ENCODE measurements at regions not wholly inside any gene's neighbourhood (a gene's known extent, or its start where the extent isn't known, plus 50 kb on each side); places are given as distances from the start of the nearest gene placed in this dataset.

- TF ChIP-seq, protein P1, sequence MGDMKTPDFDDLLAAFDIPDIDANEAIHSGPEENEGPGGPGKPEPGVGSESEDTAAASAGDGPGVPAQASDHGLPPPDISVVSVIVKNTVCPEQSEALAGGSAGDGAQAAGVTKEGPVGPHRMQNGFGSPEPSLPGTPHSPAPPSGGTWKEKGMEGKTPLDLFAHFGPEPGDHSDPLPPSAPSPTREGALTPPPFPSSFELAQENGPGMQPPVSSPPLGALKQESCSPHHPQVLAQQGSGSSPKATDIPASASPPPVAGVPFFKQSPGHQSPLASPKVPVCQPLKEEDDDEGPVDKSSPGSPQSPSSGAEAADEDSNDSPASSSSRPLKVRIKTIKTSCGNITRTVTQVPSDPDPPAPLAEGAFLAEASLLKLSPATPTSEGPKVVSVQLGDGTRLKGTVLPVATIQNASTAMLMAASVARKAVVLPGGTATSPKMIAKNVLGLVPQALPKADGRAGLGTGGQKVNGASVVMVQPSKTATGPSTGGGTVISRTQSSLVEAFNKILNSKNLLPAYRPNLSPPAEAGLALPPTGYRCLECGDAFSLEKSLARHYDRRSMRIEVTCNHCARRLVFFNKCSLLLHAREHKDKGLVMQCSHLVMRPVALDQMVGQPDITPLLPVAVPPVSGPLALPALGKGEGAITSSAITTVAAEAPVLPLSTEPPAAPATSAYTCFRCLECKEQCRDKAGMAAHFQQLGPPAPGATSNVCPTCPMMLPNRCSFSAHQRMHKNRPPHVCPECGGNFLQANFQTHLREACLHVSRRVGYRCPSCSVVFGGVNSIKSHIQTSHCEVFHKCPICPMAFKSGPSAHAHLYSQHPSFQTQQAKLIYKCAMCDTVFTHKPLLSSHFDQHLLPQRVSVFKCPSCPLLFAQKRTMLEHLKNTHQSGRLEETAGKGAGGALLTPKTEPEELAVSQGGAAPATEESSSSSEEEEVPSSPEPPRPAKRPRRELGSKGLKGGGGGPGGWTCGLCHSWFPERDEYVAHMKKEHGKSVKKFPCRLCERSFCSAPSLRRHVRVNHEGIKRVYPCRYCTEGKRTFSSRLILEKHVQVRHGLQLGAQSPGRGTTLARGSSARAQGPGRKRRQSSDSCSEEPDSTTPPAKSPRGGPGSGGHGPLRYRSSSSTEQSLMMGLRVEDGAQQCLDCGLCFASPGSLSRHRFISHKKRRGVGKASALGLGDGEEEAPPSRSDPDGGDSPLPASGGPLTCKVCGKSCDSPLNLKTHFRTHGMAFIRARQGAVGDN (CRISPR knock-in tag; IDR thresholded peaks at IDR 0.05) = no peak
Measured at GRCh38 chr2:38470115-38470514, 93.0 kb upstream of the ATL2 start (continued).

GRCh38 chr2:38467768-38468455, 90.8 kb upstream of the ATL2 start:
- Histone ChIP-seq H3K79me2 (ENCODE audit: insufficient read depth, low read length) (no peaks in the 10 kb centered on the region), H3K4me2 (ENCODE audit: low read depth, low read length) (no peak overlapping the region), H3K27ac (ENCODE audit: extremely low read length, insufficient read depth, low read length) (no peak overlapping the region), H3K4me3 (replicated peaks in 1 of 3; ENCODE audit: insufficient read depth in 1 of 3, low read depth in 2 of 3, low read length in 3 of 3) (no peak overlapping the region), H3K36me3 (replicated peaks in 1 of 2; ENCODE audit: control insufficient read depth in 1 of 2, insufficient read depth in 2 of 2, low read length in 2 of 2) (no peaks in the 10 kb centered on the region), H3K27me3 (ENCODE audit: control insufficient read depth in 1 of 2, insufficient read depth in 2 of 2, low read length in 2 of 2) (peaks cover 0 to 6% of the 10 kb centered on the region in 2 experiments; a peak in 4 of 5 replicates), H3K9ac (ENCODE audit: insufficient read depth, low read depth, low read length) (no peak overlapping the region), H3K4me1 (ENCODE audit: insufficient read depth, low read length) (peaks cover 49% of the 10 kb centered on the region), H4K20me1 (ENCODE audit: insufficient read depth, low read length) (no peaks in the 10 kb centered on the region), H3K9me3 (ENCODE audit: low read length) (no peaks in the 10 kb centered on the region), H2AFZ (ENCODE audit: low read length) (no peak overlapping the region)
- FAIRE-seq (no peak), ATAC-seq (no peak), DNase-seq (ENCODE audit: low spot score) (no peak)
- ChIA-PET POLR2A (interaction anchor here (0.6 to 1.1 kb wide), 2 partner anchors 92 to 283 kb away, joined by 3 read pairs; partner anchors contain the start of gene SRSF7), CTCF (ENCODE audit: low intra/inter-chr PET ratio, low total read pairs) (no interaction called here)
- in situ Hi-C loops (cut with HindIII; ENCODE audit: extremely low pct_ligation_motif_present, low pct_unique_long_range_greater_than_20kb) = no loop called here
- no TSS peak for BruUV-seq (replicated peaks)
- intact Hi-C loops (cut with micrococcal nuclease; ENCODE audit: unreplicated experiment) = loop anchor here (5.0 kb wide), 1 partner anchor 91 kb away; the partner anchor contains the start of gene ATL2
- WGBS (ENCODE audit: low lambda C conversion rate) = 46% methylated on average over 3 of the region's 3 CpGs
- TF ChIP-seq TOPORS (CRISPR knock-in tag; IDR thresholded peaks at IDR 0.05) (no peak), EED (CRISPR knock-in tag; IDR thresholded peaks at IDR 0.05) (no peak), NCOA2 (CRISPR knock-in tag; IDR thresholded peaks at IDR 0.05) (no peak)
- TF ChIP-seq, protein P2, sequence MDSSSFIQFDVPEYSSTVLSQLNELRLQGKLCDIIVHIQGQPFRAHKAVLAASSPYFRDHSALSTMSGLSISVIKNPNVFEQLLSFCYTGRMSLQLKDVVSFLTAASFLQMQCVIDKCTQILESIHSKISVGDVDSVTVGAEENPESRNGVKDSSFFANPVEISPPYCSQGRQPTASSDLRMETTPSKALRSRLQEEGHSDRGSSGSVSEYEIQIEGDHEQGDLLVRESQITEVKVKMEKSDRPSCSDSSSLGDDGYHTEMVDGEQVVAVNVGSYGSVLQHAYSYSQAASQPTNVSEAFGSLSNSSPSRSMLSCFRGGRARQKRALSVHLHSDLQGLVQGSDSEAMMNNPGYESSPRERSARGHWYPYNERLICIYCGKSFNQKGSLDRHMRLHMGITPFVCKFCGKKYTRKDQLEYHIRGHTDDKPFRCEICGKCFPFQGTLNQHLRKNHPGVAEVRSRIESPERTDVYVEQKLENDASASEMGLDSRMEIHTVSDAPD (CRISPR knock-in tag; IDR thresholded peaks at IDR 0.05) = no peak
